ENCODE measurements at regions not wholly inside any gene's neighbourhood (a gene's known extent, or its start where the extent isn't known, plus 50 kb on each side); places are given as distances from the start of the nearest gene placed in this dataset.
"Not testable (repeated sequence)": the region's sequence is repeated elsewhere in the genome, so short reads cannot be mapped to it uniquely, and the experiment has no call there.

DNA sequence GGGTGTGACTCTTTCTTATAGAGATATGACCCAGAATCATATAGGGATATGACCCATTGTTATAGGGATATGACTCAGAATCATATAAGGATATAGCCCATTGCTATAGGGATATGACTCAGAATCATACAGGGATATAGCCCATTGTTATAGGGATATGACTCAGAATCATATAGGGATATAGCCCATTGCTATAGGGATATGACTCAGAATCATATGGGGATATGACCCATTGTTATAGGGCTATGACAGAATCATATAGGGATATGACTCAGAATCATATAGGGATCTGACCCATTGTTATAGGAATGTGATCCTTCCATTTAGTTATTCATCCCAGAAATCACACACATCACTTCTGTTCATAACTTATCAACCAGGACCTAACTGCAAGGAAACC, 312.2 kb upstream of the ADARB2 start:
- DNase-seq: no peak

DNA sequence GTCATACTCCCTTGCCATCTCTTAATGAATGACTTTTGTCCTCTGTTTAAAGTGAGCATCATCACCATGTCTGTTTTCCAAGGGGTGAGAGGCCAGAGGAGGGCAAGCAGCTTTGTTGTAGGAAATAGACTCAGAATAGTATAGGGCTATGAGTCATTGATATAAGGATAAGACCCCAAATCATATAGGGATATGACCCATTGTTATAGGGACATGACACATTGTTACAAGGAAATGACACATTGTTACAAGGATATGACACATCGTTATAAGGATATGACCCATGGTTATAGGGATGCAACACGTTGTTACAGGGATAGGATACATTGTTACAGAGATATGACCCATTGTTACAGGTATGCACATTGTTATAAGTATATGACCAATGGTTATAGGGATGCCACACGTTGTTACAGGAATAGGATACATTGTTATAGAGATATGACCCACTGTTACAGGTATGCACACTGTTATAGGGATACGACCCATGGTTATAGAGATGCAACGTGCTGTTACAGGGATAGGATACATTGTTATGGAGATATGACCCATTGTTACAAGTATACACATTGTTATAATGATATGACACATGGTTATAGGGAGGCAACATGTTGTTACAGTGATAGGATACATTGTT, 311.1 kb upstream of the ADARB2 start:
- no peak for DNase-seq

DNA sequence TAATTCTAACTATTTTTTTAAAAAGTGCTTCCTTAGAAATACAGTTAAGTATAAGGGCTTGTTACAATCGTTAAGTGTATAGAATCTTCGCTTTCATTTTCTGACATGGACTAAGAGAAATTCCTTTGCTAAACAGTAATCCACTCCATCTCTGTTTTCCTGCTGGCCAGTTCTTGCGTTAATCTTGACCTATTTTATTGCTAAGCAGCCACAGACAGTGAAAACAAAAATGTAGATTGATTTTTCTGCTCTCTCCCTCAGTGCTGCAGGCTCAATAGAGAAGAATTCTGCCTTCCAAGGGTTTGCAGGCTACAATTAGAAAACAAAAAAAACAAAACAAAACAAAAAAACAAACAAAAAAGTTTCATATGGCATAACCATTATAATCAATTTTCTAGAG, 310.4 kb upstream of the ADARB2 start:
- DNase-seq: no peak

DNA sequence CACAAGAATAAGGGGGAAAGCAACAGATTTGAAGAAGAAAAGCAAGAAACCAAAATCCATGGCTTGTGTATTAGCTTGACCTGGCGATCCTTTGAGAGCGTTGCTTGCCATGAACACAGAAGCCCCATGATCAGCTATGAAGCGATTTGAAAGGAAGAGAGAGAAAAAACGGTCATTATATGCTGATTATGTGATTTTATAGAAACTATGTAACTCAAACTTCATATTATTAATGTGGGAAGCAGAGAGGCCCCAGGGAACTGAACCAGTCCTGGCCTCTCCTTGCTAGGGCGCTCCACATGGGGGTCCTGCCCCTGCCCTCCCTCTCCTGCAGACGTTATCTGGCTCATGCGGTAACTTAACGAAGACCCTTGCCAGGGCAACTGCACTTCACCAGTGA, 306.1 kb upstream of the ADARB2 start:
- no peak for DNase-seq

DNA sequence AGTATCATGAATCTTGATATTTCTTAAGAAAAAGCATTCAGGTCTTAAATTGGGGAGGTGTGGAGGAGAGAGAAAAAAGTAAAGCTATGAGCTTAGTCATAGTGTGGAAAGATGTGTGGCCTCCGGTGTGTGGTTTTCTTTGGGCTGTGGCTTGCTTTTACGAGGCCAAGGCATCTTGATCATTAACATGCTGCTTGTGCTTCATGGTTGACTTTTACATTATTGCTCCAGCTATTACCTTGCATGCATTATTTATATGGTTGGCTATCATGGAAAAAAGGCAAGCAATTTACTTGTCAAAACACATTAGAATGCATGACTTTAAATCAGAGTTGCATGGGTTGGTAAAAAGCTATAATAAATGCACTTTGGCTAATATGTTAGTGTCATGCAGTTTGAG, 300.7 kb upstream of the ADARB2 start:
- DNase-seq: no peak

DNA sequence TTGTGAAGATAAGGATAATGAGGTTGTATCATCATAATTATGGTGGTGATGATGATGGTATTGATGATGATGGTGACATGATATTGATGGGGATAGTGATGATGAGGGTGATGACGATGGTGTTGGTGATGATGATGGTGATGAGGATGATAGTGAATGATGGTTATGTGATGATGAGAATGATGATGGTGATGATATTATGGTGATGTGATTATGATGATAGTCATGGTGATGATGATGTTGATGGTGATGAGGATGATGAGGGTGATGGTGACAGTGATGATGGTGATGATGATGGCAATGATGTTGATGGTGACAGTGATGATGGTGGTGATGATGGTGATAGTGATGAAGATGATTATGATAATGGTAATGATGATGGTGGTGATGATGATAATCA, 299.9 kb upstream of the ADARB2 start:
- no peak for DNase-seq

DNA sequence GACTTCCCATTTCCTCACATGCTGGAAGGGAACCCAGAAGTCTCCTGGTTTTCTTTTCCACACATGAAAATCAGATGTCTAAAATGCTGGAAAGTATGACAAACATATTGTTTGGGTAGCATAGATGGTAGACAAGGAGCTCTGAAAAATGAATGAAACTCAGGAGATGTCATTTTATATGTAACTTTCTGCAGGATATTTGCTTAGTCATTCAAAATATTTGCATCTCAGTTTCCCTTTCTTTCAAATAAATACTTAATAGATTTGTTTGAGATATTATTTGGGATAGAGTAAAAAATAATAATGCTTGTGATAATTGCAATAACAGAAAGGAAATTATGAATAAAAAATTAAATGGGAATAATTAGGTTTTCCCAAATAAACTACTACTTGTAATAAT, 298.9 kb upstream of the ADARB2 start:
- no peak for DNase-seq

DNA sequence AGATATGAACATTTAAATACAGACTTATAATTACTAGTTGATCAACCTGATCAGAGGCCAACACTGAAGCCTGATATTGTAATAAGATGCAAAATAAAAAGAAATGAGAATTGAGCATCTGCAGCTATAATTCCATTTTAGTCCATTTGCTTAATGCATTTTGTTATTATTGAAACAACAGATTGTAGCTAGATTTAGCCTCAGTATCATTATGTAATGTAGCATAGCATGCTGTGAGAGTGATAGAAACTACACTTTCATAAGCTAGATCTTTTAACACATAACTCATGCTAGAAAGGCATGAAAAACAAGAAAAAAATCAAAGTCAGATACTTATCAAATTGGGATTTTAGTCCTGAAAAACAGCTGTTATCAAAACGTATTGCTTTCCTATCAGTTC, 292.7 kb upstream of the ADARB2 start:
- DNase-seq: no peak

DNA sequence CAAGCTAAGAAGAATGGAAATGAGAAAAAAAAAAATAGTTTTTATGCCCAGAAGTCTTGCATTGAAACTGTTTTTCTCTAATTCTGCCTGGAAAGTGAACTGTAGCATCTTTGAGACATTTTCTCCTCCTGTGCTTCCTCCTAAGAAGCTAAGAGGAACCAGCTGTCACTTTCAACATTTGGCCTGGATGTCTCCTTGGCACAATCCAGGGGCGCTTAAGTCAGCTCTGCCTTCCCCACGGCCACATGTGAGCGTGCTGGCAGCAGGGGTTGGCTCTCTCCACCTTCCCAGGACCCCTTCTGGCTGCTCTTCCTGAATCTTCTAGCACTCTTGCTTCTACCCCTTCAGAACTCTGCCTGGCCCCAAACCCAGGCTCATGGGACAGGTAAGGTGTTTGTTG, 289.6 kb upstream of the ADARB2 start:
- DNase-seq: no peak

DNA sequence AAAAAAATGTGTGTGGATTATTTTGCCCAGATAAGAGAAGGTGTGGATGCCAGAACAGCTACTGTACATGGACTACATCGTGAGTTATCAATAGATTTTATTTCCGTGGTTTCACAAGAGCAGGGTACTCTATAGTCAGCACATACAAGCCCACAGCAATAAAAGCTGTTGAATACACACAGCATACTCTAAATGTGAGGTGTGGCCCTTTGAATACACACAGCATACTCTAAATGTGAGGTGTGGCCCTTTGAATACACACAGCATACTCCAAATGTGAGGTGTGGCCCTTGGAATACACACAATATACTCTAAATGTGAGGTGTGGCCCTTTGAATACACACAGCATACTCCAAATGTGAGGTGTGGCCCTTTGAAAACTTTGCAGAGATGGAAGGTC, 287.4 kb upstream of the ADARB2 start:
- DNase-seq: not testable (repeated sequence)

DNA sequence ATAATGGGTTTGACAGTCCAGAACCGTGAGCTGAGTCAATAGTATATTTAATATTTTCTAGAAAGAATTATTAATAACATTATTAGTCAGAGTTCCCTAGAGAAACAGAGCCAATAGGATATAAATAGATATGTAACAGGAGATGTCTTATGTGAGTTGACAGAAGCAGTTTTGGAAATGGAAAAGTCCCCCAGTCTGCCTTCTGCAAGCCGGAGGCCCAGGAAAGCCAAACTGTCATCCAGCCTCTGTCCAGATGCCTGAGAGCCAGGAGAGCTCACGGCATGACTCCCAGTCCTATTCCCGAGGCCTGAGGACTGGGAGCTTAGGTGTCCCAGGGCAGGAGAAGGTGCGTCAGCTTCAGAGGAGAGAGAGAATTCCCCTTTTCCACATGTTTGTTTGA, 286.4 kb upstream of the ADARB2 start:
- DNase-seq: no peak

DNA sequence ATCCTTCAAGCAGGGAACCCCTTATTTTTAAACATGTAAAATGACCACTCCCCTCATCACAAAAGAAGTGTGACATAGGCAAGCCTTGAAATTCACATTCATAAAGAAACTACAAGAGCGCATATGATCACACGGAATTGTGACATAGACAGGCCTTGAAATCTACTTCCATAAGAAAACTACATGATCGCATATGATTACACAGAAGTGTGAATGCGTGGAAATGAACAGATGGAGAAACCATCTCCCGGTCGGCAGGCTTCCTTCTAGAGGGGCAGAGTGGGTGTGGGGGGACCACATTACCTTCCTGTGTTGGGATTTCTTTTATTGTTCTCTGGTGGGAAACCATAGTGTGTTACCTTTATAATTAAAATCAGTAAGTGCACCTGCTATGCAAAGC, 285.1 kb upstream of the ADARB2 start:
- no peak for DNase-seq

DNA sequence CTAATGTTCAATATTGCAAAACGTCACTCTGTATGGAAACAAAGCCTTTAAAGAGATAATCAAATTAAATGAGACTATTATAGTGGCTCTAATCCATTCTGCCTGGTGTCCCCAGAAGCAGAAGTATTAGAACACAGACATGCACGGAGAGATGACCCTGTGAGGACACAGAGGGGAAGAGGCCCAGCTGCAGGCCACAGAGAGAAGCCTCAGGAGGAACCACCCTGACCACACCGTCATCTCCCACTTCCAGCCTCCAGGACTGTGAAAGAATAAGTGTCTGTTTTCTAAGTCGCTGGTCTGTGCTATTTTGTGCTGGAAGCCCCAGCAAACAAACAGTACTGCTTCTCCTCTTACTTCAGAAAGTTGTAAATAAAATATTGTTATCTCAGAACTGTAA, 283.5 kb upstream of the ADARB2 start:
- no peak for DNase-seq

DNA sequence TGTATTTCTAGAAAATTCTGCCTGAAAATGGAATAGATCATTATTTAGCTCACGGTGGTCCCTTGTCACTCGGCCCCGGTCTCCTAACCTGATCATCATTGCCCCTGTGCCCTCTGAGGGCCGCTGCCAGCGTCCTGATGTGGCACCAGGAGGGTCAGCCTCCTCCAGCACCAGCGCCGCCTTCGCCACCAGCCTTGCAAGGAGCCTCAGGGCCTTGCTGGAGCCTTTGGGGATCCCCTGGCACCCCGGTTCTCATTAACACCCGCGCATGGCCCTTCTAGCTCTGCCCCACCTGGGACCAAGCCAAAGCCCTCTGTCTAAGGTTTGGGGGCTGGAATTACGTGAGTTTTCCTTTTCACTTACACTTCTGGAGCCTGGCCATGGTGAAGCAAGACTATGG, 282.5 kb upstream of the ADARB2 start:
- no peak for DNase-seq

DNA sequence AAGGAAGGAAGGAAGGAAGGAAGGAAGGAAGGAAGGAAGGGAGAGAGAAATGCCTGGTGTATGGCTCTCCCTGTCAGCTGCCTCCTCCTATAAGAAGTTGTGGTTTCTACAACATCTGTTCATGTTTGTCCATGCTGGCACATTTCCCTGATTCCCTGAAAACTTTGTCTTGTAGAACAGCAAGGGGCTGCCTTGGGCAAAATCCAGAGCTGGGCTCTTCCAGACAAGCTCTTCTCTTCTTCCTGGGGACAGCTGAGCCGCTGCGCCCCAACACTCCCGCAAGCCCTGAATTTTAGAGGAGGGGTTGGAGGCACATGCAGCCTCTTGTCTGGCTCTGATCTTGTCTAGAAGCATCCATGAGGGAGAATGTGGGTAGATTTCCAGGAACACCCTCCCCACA, 282.0 kb upstream of the ADARB2 start:
- DNase-seq: no peak

DNA sequence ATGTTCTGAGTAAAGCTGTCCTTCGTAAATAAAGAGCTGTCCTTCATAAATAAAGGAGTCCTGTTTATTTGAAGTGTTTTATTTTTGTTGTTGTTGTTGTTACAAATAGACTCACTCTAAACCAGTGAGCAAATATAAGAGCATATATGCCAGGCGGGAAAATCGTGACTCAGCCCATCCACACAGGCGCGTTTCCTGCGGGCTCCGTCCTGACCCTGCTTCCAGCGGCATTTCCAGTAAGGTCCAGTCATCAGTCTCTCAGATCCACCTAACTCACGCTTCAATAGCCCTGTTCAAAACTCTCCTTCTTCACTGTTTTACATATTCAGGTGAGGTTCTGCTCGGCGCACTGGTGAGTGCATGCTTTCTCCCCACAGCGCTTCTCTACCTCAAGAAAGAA, 277.2 kb upstream of the ADARB2 start:
- DNase-seq: no peak

DNA sequence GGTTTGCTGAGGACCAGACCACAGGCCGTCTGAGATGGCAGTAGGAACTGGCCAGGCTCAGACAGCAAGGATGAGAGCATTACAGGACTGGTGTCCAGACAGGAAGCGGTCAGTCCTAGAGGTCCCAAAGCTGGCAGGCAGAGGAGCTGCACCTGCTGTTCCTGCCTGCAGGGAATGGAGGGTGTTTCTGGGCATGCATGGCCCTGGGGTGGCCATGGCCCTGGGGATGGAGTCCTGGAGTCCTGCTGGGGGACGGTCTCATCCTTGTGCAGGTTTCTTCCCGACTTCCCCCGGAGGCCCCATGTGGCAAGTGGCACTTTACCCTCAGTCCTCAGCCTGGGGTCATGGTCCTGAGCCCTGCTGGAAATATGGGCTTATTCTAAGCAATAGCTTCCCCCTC, 274.9 kb upstream of the ADARB2 start:
- DNase-seq: no peak

DNA sequence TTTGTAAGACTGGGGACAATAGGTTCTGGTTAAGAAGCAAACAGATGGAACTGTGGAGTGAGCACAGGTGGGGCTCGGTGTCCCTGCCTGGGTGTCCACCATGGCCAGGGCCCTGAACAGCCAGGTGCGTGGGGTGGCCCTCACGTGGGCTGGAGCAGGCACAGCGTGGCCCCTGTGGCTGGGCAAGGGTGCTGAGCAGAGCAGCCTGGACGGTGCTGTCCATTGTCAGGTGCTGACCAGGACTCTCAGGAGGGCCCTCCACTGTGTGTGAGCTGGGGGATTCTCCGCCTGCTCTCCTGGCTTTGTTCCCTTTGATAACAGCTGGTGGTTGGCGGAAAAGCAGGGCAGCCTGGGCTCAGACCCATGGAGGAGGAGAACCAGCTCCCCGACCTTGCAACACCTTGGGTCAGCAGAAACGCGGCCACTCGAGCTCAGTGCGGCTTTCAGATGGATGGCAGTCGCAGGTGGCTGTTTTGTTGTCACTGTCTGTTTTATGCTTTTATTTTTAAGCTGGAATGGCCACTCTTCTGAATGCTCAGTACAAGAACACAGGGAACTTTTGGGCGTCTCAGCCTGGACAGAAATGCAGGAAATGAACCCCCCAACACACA, 273.9 kb upstream of the ADARB2 start:
- no peak for DNase-seq

DNA sequence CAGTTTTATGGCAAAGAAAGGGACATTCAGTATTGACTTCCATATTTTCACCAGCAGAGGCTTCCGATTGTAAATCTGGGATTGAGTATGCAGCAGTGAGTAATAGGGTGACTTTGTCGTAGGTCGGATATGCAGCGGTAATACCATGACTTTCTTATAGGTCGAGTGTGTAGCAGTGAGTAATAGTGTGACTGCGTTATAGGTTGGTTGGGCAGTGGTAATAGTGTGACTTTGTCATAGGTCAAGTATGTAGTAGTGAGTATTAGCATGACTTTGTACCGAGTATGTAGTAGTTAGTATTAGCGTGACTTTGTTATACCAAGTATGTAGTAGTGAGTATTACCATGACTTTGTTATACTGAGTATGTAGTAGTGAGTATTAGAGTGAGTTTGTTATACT, 268.2 kb upstream of the ADARB2 start:
- no peak for DNase-seq

DNA sequence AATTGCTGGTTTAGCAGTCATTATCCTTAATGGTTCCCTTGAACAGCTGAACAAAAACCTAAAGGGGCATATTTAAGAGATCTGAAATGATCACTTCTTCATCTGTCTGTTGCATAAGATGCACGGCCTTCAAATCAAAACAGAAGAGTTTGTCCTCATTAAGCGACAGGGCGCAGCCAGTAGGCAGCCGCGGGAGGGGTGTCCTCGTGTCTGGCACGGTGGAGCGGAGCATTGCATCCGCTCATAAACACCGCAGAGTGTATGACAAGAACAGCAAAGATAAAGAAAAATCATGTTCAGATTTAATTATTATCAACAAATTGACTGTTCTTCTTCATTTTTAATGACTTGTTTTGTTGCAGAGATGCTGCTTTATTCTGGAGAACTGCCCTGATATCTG, 255.6 kb upstream of the ADARB2 start:
- no peak for DNase-seq

DNA sequence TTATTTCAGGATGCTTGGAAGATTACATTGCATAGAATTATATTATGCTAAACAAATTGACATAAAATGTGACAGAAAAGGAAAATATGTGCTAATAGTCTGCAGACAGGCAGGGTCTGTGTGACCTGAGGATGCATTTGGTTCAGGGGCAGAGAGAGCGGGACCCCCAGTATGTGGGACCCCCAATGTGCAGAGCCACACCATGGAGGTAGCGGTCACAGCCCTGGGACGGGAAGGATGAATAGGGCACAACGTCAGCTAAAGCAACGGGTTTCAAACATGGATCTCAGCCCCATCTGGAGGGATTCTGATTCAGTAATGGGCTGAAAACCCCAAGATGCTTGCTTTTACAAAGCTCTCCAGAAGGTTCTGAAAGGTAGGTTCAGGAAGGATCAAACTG, 251.8 kb upstream of the ADARB2 start:
- DNase-seq: no peak

DNA sequence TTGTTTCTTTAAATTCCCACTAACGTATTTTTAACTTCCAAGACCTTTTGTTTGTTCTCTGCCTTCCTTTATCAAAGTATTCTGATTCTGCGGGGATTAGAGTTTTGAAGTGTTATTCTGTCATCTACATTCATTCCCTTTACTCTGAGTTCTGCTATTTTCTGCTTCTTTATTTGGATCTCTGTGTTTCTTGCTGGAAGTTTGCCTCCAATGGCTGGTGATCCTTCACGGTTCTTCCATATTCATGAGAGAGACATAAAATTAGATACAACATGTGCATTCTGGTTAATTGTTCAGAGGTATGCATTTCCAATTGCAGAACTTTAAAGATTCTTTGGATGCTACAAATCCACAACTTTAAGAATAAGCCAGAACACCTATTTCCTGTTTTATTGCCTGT, 244.7 kb upstream of the ADARB2 start:
- DNase-seq: no peak

DNA sequence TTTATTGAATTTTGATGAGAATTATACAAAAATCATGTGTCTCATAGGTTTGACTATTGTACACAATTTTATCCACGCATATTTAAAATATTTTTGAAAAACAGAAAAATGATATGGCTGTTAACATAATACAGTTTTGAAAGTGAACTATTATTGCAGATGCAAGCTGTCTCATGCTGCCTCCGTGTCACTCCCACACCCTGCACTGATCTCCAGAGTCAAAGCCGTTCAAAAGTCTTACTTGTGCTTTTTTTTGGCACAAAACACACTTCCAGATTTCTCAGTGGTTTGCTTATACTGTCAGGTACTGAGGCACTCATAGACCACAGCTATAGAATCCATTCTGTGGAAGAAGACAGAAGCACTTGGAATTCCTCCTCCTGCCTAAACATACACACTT, 243.1 kb upstream of the ADARB2 start:
- no peak for DNase-seq

DNA sequence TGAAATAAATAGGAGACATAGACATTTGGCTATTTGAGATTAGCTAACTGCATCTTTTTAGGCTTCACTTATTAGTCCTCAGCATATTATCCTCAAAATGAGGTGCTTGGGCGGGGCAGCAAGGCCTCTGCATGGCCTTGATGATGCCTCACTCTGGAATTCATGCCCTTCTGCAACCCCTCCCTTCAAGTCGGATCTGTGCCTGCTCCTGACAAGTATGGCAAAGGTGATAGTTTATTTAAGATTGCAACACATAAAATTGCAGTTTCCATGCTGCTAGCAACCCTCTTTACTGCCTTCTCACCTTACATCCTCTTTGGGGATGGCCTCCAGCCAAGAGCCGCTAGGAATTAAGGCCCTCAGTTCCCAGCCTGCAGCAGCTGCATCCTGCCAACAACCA, 241.3 kb upstream of the ADARB2 start:
- no peak for DNase-seq

DNA sequence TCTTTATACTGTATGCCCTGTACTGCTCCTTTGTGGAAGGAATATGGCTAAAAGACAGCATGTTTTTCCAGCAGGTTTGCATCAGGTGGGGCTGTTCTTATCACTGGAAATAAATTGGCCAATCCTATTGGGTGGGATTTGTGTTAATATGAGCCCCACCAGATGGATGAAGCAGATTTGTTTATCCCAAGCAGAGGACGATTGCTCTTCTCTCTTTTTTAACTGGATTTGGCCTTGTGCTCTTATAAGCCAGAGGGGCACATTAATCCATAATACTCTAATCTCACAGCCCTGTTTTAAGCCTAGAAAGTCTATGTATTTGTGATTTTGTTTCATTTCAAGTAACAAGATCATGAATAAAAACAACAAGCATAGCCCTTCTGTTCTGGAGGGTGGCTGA, 240.1 kb upstream of the ADARB2 start:
- no peak for DNase-seq

DNA sequence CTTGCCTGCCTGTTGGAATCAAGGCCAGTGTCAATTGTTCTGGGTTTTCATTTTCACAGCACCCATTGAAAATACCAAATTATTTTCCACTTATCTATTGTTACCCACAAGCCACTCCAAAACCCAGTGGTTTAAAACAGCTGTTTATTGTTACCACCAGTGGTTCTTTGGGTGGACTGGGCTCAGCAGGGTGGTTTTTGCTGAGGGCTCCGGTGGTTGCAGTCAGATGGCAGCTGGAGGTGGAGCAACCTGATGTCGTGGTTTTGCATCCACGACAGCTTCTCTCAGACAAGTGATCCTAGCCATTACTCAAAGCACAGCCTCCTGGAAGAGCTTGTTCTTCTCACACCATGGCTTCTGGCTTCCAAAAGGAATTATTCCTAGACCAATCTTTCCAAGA, 235.1 kb upstream of the ADARB2 start:
- no peak for DNase-seq
